LNCaP clone FGC (cell line): ENCODE measurements at regions not wholly inside any gene's neighbourhood (a gene's known extent, or its start where the extent isn't known, plus 50 kb on each side); places are given as distances from the start of the nearest gene placed in this dataset.

Source experiments
- DNase-seq: peaks from one replicate; pipeline ENCODE4 v3.0.0-alpha.2; 2011; ENCODE audit warnings: low read depth
- H3K4me3 ChIP-seq: 2 replicates; pipeline ENCODE4 v1.5.1; 2011; ENCODE audit warnings: mild to moderate bottlenecking, low read depth, low read length, control low read depth
- TF ChIP-seq, protein P1 (sequence below): IDR thresholded peaks from 2 replicates; pipeline ENCODE4 v1.5.1; 2012; ENCODE audit warnings: mild to moderate bottlenecking; ENCODE audit not compliant: control insufficient read depth, insufficient read depth; ENCODE audit errors: extremely low read depth

GRCh38 chr1:14082331-14082730 is 382.3 kb downstream of the PRDM2 start:
- TF ChIP-seq, protein P1, sequence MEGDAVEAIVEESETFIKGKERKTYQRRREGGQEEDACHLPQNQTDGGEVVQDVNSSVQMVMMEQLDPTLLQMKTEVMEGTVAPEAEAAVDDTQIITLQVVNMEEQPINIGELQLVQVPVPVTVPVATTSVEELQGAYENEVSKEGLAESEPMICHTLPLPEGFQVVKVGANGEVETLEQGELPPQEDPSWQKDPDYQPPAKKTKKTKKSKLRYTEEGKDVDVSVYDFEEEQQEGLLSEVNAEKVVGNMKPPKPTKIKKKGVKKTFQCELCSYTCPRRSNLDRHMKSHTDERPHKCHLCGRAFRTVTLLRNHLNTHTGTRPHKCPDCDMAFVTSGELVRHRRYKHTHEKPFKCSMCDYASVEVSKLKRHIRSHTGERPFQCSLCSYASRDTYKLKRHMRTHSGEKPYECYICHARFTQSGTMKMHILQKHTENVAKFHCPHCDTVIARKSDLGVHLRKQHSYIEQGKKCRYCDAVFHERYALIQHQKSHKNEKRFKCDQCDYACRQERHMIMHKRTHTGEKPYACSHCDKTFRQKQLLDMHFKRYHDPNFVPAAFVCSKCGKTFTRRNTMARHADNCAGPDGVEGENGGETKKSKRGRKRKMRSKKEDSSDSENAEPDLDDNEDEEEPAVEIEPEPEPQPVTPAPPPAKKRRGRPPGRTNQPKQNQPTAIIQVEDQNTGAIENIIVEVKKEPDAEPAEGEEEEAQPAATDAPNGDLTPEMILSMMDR: no peak
- H3K4me3 ChIP-seq: no peak overlapping the region
- no peak for DNase-seq

GRCh38 chr1:14083277-14083676 is 383.3 kb downstream of the PRDM2 start:
- no peak for DNase-seq
- H3K4me3 ChIP-seq: no peak overlapping the region
- TF ChIP-seq, protein P1: no peak

GRCh38 chr1:14083706-14084105 is 383.7 kb downstream of the PRDM2 start:
- no peak for DNase-seq
- TF ChIP-seq, protein P1: no peak
- no peak overlapping the region for H3K4me3 ChIP-seq

GRCh38 chr1:14090062-14090461 is 390.1 kb downstream of the PRDM2 start:
- H3K4me3 ChIP-seq: no peak overlapping the region
- DNase-seq: no peak
- TF ChIP-seq, protein P1: no peak

DNA sequence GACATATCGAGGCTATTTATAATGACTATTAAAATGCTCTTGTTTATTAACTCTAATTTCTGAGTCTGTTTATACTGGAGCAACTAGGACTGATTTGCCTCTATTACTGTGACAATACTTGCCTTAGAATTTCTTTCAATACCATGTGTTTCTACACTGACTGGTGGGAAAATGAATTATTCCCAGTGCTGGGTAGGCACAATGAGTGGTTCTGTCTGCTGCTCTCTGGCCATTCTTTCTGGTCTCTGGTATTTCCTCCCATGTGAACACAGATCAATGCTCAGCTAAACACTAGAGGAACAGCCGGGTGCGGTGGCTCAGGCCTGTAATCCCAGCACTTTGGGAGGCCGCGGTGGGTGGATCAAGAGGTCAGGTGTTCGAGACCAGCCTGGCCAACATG is 390.5 kb downstream of the PRDM2 start:
- no peak overlapping the region for H3K4me3 ChIP-seq
- TF ChIP-seq, protein P1: no peak
- no peak for DNase-seq

DNA sequence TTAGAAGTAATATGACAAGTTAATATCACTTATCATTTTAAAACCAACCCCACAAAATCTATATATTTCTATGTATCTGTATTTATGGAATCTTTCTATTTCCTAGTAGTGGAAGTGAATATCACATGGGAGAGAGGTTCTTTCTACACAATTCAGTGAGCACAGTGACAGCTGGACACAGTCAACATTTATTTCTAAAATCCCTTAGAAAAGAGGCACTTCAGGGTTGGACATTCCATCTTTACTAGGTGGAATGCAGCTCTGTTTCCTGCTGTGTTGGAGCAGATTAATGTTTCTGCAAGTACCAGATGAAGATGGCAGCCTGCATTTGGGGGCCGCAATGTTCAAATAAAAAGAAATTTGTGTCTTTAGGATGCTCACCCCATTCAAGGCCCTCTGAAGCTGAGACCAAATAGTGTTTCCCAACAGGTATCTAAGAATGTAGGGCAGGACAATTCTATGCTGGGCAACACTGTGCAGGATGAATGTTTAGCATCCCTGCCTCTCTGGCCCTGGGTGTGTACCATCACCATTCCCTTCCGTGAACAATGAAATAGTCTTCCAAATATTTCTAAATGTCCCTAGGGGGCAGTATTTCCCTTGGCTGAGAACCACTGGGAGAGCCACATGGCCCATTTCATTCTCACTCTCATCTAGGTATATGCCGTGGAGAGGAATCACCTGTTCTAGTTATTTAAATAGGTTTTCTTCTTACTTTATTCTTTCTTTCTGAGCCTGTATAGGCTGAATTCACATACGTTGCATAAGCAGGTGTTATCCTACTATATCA is 394.8 kb downstream of the PRDM2 start:
- TF ChIP-seq, protein P1: peak; percentile 62
- H3K4me3 ChIP-seq: no peak overlapping the region
- no peak for DNase-seq
